ENCODE measurements at regions not wholly inside any gene's neighbourhood (a gene's known extent, or its start where the extent isn't known, plus 50 kb on each side); places are given as distances from the start of the nearest gene placed in this dataset.

GRCh38 chr11:119560291-119560690 lies 137.3 kb upstream of the THY1 start:
- Mint-ChIP-seq H3K4me1 (ENCODE audit: unreplicated experiment) (no peaks in the 10 kb centered on the region), H3K27me3 (ENCODE audit: unreplicated experiment) (peaks cover 4% of the 10 kb centered on the region), H3K27ac (ENCODE audit: unreplicated experiment) (no peak overlapping the region), H3K9me3 (ENCODE audit: unreplicated experiment) (no peaks in the 10 kb centered on the region), H3K36me3 (ENCODE audit: low read depth, unreplicated experiment) (no peaks in the 10 kb centered on the region), H3K4me3 (ENCODE audit: unreplicated experiment) (no peak overlapping the region)
- DNase-seq (ENCODE audit: low spot score), result no peak
- TF ChIP-seq CTCF (IDR thresholded peaks at IDR 0.05; ENCODE audit: unreplicated experiment), result no peak

GRCh38 chr11:119552106-119552485 lies 129.1 kb upstream of the THY1 start:
- TF ChIP-seq CTCF (IDR thresholded peaks at IDR 0.05; ENCODE audit: unreplicated experiment), result no peak
- Mint-ChIP-seq H3K27ac (ENCODE audit: unreplicated experiment) (no peak overlapping the region), H3K36me3 (ENCODE audit: low read depth, unreplicated experiment) (no peaks in the 10 kb centered on the region), H3K9me3 (ENCODE audit: unreplicated experiment) (no peaks in the 10 kb centered on the region), H3K27me3 (ENCODE audit: unreplicated experiment) (peaks cover 2% of the 10 kb centered on the region), H3K4me1 (ENCODE audit: unreplicated experiment) (no peaks in the 10 kb centered on the region), H3K4me3 (ENCODE audit: unreplicated experiment) (no peak overlapping the region)
- DNase-seq (ENCODE audit: low spot score), result no peak

GRCh38 chr11:119551420-119552105 lies 128.6 kb upstream of the THY1 start:
- Mint-ChIP-seq H3K36me3 (ENCODE audit: low read depth, unreplicated experiment) (no peaks in the 10 kb centered on the region), H3K4me3 (ENCODE audit: unreplicated experiment) (no peak overlapping the region), H3K9me3 (ENCODE audit: unreplicated experiment) (no peaks in the 10 kb centered on the region), H3K27me3 (ENCODE audit: unreplicated experiment) (peaks cover 2% of the 10 kb centered on the region), H3K4me1 (ENCODE audit: unreplicated experiment) (no peaks in the 10 kb centered on the region), H3K27ac (ENCODE audit: unreplicated experiment) (no peak overlapping the region)
- TF ChIP-seq CTCF (IDR thresholded peaks at IDR 0.05; ENCODE audit: unreplicated experiment), result no peak
- DNase-seq (ENCODE audit: low spot score), result no peak

DNA sequence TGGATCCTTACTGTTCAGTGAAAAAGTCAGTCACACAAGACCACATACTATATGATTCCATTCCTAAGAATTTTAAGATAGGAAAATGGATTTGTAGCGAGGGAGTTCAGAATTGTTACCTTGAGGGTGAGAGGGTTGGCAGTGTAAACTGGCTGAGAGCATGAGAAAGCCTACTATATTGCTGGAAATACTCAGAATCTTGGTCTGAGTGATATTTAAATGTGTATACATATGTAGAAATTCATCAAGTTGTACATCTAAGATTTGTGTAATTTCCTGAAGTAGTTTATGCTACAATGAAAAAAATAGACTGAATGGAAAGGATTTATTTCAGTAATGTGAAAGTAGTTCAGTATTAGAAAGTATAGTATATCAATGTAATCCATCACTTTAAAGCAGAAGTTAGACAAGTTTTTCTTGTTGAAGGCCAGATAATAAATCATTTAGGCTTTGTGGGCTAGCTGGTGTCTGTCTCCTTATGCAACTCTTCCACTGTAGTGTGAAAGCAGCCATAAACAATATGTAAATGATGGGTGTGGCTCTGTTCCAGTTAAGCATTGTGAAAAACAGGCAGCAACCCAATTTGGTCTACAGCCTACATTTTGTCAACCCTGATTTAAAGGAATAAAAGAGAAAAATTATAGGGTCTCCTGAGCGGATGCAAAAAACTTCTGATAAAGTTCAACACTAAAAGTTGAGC lies 127.2 kb upstream of the THY1 start:
- DNase-seq (ENCODE audit: low spot score), result no peak
- Mint-ChIP-seq H3K27me3 (ENCODE audit: unreplicated experiment) (peaks cover 2% of the 10 kb centered on the region), H3K4me3 (ENCODE audit: unreplicated experiment) (no peak overlapping the region), H3K4me1 (ENCODE audit: unreplicated experiment) (no peaks in the 10 kb centered on the region), H3K27ac (ENCODE audit: unreplicated experiment) (no peak overlapping the region), H3K9me3 (ENCODE audit: unreplicated experiment) (no peaks in the 10 kb centered on the region), H3K36me3 (ENCODE audit: low read depth, unreplicated experiment) (no peaks in the 10 kb centered on the region)
- TF ChIP-seq CTCF (IDR thresholded peaks at IDR 0.05; ENCODE audit: unreplicated experiment), result no peak

- DNase-seq (ENCODE audit: low spot score), result no peak
- no peaks in the 10 kb centered on the region for H3K36me3 Mint-ChIP-seq (ENCODE audit: low read depth, unreplicated experiment)
- no peaks in the 10 kb centered on the region for H3K4me1 Mint-ChIP-seq (ENCODE audit: unreplicated experiment)
- H3K4me3 Mint-ChIP-seq (ENCODE audit: unreplicated experiment), result no peak overlapping the region
- peaks cover 2% of the 10 kb centered on the region for H3K27me3 Mint-ChIP-seq (ENCODE audit: unreplicated experiment)
- no peak for TF ChIP-seq CTCF (IDR thresholded peaks at IDR 0.05; ENCODE audit: unreplicated experiment)
- no peaks in the 10 kb centered on the region for H3K9me3 Mint-ChIP-seq (ENCODE audit: unreplicated experiment)
- no peak overlapping the region for H3K27ac Mint-ChIP-seq (ENCODE audit: unreplicated experiment)
Measured at GRCh38 chr11:119547511-119547910, 124.5 kb upstream of the THY1 start.

Data from endothelial cell (in vitro differentiated cells).